ENCODE measurements at regions not wholly inside any gene's neighbourhood (a gene's known extent, or its start where the extent isn't known, plus 50 kb on each side); places are given as distances from the start of the nearest gene placed in this dataset.
A peak's percentile ranks its signal among the peaks of the same experiment; 100 is the strongest.

GRCh38 chr7:19488056-19488455 lies 220.8 kb downstream of the POLR1F start:
- DNase-seq (ENCODE audit: low read depth, low spot score): no peak
- in situ Hi-C loops (cut with HindIII; ENCODE audit: low pct_unique_long_range_greater_than_20kb, low sequenced_read_pairs): no loop called here

- in situ Hi-C loops (cut with HindIII; ENCODE audit: low pct_unique_long_range_greater_than_20kb, low sequenced_read_pairs): no loop called here
- no peak for DNase-seq (ENCODE audit: low read depth, low spot score)
These were observed 226.2 kb downstream of the POLR1F start for GRCh38 chr7:19482628-19483027.

GRCh38 chr7:19480383-19480782 lies 228.5 kb downstream of the POLR1F start:
- in situ Hi-C loops (cut with HindIII; ENCODE audit: low pct_unique_long_range_greater_than_20kb, low sequenced_read_pairs): no loop called here
- DNase-seq (ENCODE audit: low read depth, low spot score): no peak

GRCh38 chr7:19470031-19470430 lies 238.8 kb downstream of the POLR1F start:
- in situ Hi-C loops (cut with HindIII; ENCODE audit: low pct_unique_long_range_greater_than_20kb, low sequenced_read_pairs): no loop called here
- DNase-seq (ENCODE audit: low read depth, low spot score): no peak

- in situ Hi-C loops (cut with HindIII; ENCODE audit: low pct_unique_long_range_greater_than_20kb, low sequenced_read_pairs): no loop called here
- DNase-seq (ENCODE audit: low read depth, low spot score): no peak
These were observed 243.0 kb downstream of the POLR1F start for GRCh38 chr7:19465861-19466260.

- in situ Hi-C loops (cut with HindIII; ENCODE audit: low pct_unique_long_range_greater_than_20kb, low sequenced_read_pairs): no loop called here
- no peak for DNase-seq (ENCODE audit: low read depth, low spot score)
These were observed 244.1 kb downstream of the POLR1F start for GRCh38 chr7:19464751-19465150.

- in situ Hi-C loops (cut with HindIII; ENCODE audit: low pct_unique_long_range_greater_than_20kb, low sequenced_read_pairs): no loop called here
- DNase-seq (ENCODE audit: low read depth, low spot score): no peak
These were observed 244.6 kb downstream of the POLR1F start for GRCh38 chr7:19464241-19464640.

GRCh38 chr7:19463581-19463980 lies 245.3 kb downstream of the POLR1F start:
- no peak for DNase-seq (ENCODE audit: low read depth, low spot score)
- in situ Hi-C loops (cut with HindIII; ENCODE audit: low pct_unique_long_range_greater_than_20kb, low sequenced_read_pairs): no loop called here

- no peak for DNase-seq (ENCODE audit: low read depth, low spot score)
These were observed 253.2 kb downstream of the POLR1F start for GRCh38 chr7:19455623-19456022.

GRCh38 chr7:19448091-19448490 lies 260.7 kb downstream of the POLR1F start:
- no peak for DNase-seq (ENCODE audit: low read depth, low spot score)
- in situ Hi-C loops (cut with HindIII; ENCODE audit: low pct_unique_long_range_greater_than_20kb, low sequenced_read_pairs): no loop called here

More at GRCh38 chr7:19455623-19456022, 253.2 kb downstream of the POLR1F start:
- in situ Hi-C loops (cut with HindIII; ENCODE audit: low pct_unique_long_range_greater_than_20kb, low sequenced_read_pairs): no loop called here

- in situ Hi-C loops (cut with HindIII; ENCODE audit: low pct_unique_long_range_greater_than_20kb, low sequenced_read_pairs): no loop called here
- DNase-seq (ENCODE audit: low read depth, low spot score): peak; percentile 82
These were observed 266.6 kb downstream of the POLR1F start for GRCh38 chr7:19442016-19442785.

- no peak for DNase-seq (ENCODE audit: low read depth, low spot score)
- in situ Hi-C loops (cut with HindIII; ENCODE audit: low pct_unique_long_range_greater_than_20kb, low sequenced_read_pairs): no loop called here
These were observed 269.3 kb downstream of the POLR1F start for GRCh38 chr7:19439517-19439916.

- in situ Hi-C loops (cut with HindIII; ENCODE audit: low pct_unique_long_range_greater_than_20kb, low sequenced_read_pairs): no loop called here
These were observed 271.4 kb downstream of the POLR1F start for GRCh38 chr7:19437446-19437845.

GRCh38 chr7:19427944-19428343 lies 280.9 kb downstream of the POLR1F start:
- no peak for DNase-seq (ENCODE audit: low read depth, low spot score)
- in situ Hi-C loops (cut with HindIII; ENCODE audit: low pct_unique_long_range_greater_than_20kb, low sequenced_read_pairs): no loop called here

More at GRCh38 chr7:19437446-19437845, 271.4 kb downstream of the POLR1F start:
- DNase-seq (ENCODE audit: low read depth, low spot score): no peak

GRCh38 chr7:19421861-19422260 lies 276.6 kb upstream of the FERD3L start:
- no peak for DNase-seq (ENCODE audit: low read depth, low spot score)
- in situ Hi-C loops (cut with HindIII; ENCODE audit: low pct_unique_long_range_greater_than_20kb, low sequenced_read_pairs): no loop called here

- no peak for DNase-seq (ENCODE audit: low read depth, low spot score)
- in situ Hi-C loops (cut with HindIII; ENCODE audit: low pct_unique_long_range_greater_than_20kb, low sequenced_read_pairs): no loop called here
These were observed 272.0 kb upstream of the FERD3L start for GRCh38 chr7:19417231-19417630.

- in situ Hi-C loops (cut with HindIII; ENCODE audit: low pct_unique_long_range_greater_than_20kb, low sequenced_read_pairs): no loop called here
- DNase-seq (ENCODE audit: low read depth, low spot score): no peak
These were observed 269.9 kb upstream of the FERD3L start for GRCh38 chr7:19415123-19415522.

GRCh38 chr7:19413443-19413965 lies 268.3 kb upstream of the FERD3L start:
- in situ Hi-C loops (cut with HindIII; ENCODE audit: low pct_unique_long_range_greater_than_20kb, low sequenced_read_pairs): no loop called here
- no peak for DNase-seq (ENCODE audit: low read depth, low spot score)

- in situ Hi-C loops (cut with HindIII; ENCODE audit: low pct_unique_long_range_greater_than_20kb, low sequenced_read_pairs): no loop called here
- DNase-seq (ENCODE audit: low read depth, low spot score): no peak
These were observed 265.5 kb upstream of the FERD3L start for GRCh38 chr7:19410691-19411090.
